H9 (cell line): ENCODE measurements at regions not wholly inside any gene's neighbourhood (a gene's known extent, or its start where the extent isn't known, plus 50 kb on each side); places are given as distances from the start of the nearest gene placed in this dataset.

Experiments
- DNase-seq: peaks from one replicate; pipeline ENCODE4 v3.0.0-alpha.2; 2017
- H2AFZ ChIP-seq: one replicate; pipeline ENCODE4 v1.6.1; 2013; ENCODE audit warnings: mild to moderate bottlenecking, low read length, control low read depth, moderate library complexity
- H2AK5ac ChIP-seq: 2 replicates; pipeline ENCODE4 v1.6.1; 2013; ENCODE audit warnings: low read length, control low read depth, mixed read lengths; ENCODE audit not compliant: insufficient read length
- H2BK120ac ChIP-seq: one replicate; pipeline ENCODE4 v1.6.1; 2013; ENCODE audit warnings: low read depth, mild to moderate bottlenecking, low read length, control low read depth, inconsistent platforms; ENCODE audit not compliant: poor library complexity, severe bottlenecking
- H2BK12ac ChIP-seq: 2 replicates; pipeline ENCODE4 v1.6.1; 2013; ENCODE audit warnings: low read length, control low read depth, mixed read lengths, low read depth; ENCODE audit not compliant: insufficient read length
- H2BK15ac ChIP-seq: 2 replicates; pipeline ENCODE4 v1.6.1; 2013; ENCODE audit warnings: low read depth, low read length, control low read depth
- H2BK20ac ChIP-seq: one replicate; pipeline ENCODE4 v1.6.1; 2013; ENCODE audit warnings: low read depth, mild to moderate bottlenecking, low read length, control low read depth, inconsistent platforms; ENCODE audit not compliant: poor library complexity, severe bottlenecking
- H2BK5ac ChIP-seq: 2 replicates; pipeline ENCODE4 v1.6.1; 2013; ENCODE audit warnings: low read length, control low read depth, mixed read lengths; ENCODE audit not compliant: insufficient read length
- H3K14ac ChIP-seq: 2 replicates; pipeline ENCODE4 v1.6.1; 2013; ENCODE audit warnings: low read length, control low read depth; ENCODE audit not compliant: insufficient read depth
- H3K18ac ChIP-seq: 2 replicates; pipeline ENCODE4 v1.6.1; 2013; ENCODE audit warnings: low read depth, mild to moderate bottlenecking, mixed read lengths, low read length, control low read depth; ENCODE audit not compliant: insufficient read length
- H3K23ac ChIP-seq: 2 replicates; pipeline ENCODE4 v1.6.1; 2013; ENCODE audit warnings: low read length, control low read depth, mixed read lengths, low read depth; ENCODE audit not compliant: insufficient read length
- H3K23me2 ChIP-seq: 2 replicates; pipeline ENCODE4 v1.6.1; 2013; ENCODE audit warnings: low read depth, mild to moderate bottlenecking, mixed read lengths, low read length, control low read depth; ENCODE audit not compliant: insufficient read length, poor library complexity, severe bottlenecking
- H3K27ac ChIP-seq: 2 replicates; pipeline ENCODE4 v1.5.1; 2013; ENCODE audit warnings: low read length, control low read depth, mixed read lengths, low read depth; ENCODE audit not compliant: insufficient read length
- H3K27me3 ChIP-seq: 2 replicates; pipeline ENCODE4 v1.6.1; 2013; ENCODE audit warnings: low read length, control low read depth, inconsistent platforms; ENCODE audit not compliant: insufficient read depth
- H3K4ac ChIP-seq: 2 replicates; pipeline ENCODE4 v1.6.1; 2013; ENCODE audit warnings: low read depth, mild to moderate bottlenecking, control low read depth, inconsistent platforms, low read length, moderate library complexity
- H3K4me1 ChIP-seq: 2 replicates; pipeline ENCODE4 v1.6.1; 2013; ENCODE audit warnings: low read length, control low read depth, inconsistent platforms; ENCODE audit not compliant: insufficient read depth
- H3K4me2 ChIP-seq: 2 replicates; pipeline ENCODE4 v1.6.1; 2013; ENCODE audit warnings: low read length, control low read depth, mixed read lengths; ENCODE audit not compliant: insufficient read length, insufficient read depth
- H3K56ac ChIP-seq: 2 replicates; pipeline ENCODE4 v1.6.1; 2013; ENCODE audit warnings: low read depth, mild to moderate bottlenecking, mixed read lengths, low read length, control low read depth; ENCODE audit not compliant: insufficient read length
- H3K79me1 ChIP-seq: 2 replicates; pipeline ENCODE4 v1.6.1; 2013; ENCODE audit warnings: low read depth, mild to moderate bottlenecking, moderate library complexity, low read length, control low read depth, inconsistent platforms; ENCODE audit not compliant: insufficient read depth, poor library complexity, severe bottlenecking
- H3K79me2 ChIP-seq: 2 replicates; pipeline ENCODE4 v1.6.1; 2013; ENCODE audit warnings: low read length, control low read depth, inconsistent platforms; ENCODE audit not compliant: insufficient read depth
- H3K9ac ChIP-seq: 2 replicates; pipeline ENCODE4 v1.6.1; 2013; ENCODE audit warnings: low read length, control low read depth, mixed read lengths; ENCODE audit not compliant: insufficient read length; ENCODE audit errors: extremely low read depth
- H3K9me3 ChIP-seq: one replicate; pipeline ENCODE4 v1.6.1; 2013; ENCODE audit warnings: low read depth, low read length, inconsistent platforms; ENCODE audit not compliant: control insufficient read depth
- H3T11ph ChIP-seq: one replicate; pipeline ENCODE4 v1.6.1; 2013; ENCODE audit warnings: mild to moderate bottlenecking, low read length, control low read depth, inconsistent platforms
- H4K20me1 ChIP-seq: one replicate; pipeline ENCODE4 v1.6.1; 2013; ENCODE audit not compliant: control insufficient read depth, insufficient read length, insufficient read depth
- H4K5ac ChIP-seq: 2 replicates; pipeline ENCODE4 v1.6.1; 2013; ENCODE audit warnings: low read depth, mild to moderate bottlenecking, mixed read lengths, low read length, control low read depth; ENCODE audit not compliant: insufficient read length
- H4K8ac ChIP-seq: replicated peaks from 2 replicates; pipeline ENCODE4 v1.6.1; 2013; ENCODE audit warnings: low read length, control low read depth, mixed read lengths, low read depth; ENCODE audit not compliant: insufficient read length
- H4K91ac ChIP-seq: 2 replicates; pipeline ENCODE4 v1.6.1; 2013; ENCODE audit warnings: low read depth, mild to moderate bottlenecking, moderate library complexity, mixed read lengths, low read length, control low read depth; ENCODE audit not compliant: insufficient read length
- H3K27ac Mint-ChIP-seq, 3 experiments: 2 replicates in 2 of 3; 3 replicates in 1 of 3; pipeline ENCODE4 v1.8.0; 2020 to 2021; ENCODE audit warnings: mixed read lengths in 3 of 3, mild to moderate bottlenecking in 1 of 3, moderate library complexity in 1 of 3
- H3K27me3 Mint-ChIP-seq: 2 replicates; pipeline ENCODE4 v1.8.0; 2021; ENCODE audit warnings: low read depth, mild to moderate bottlenecking, moderate library complexity, mixed read lengths
- H3K36me3 Mint-ChIP-seq, 3 experiments: 2 replicates in 2 of 3; 3 replicates in 1 of 3; pipeline ENCODE4 v1.8.0; 2020 to 2021; ENCODE audit warnings: low read depth in 3 of 3, mixed read lengths in 3 of 3; ENCODE audit not compliant: insufficient read depth in 1 of 3
- H3K4me1 Mint-ChIP-seq, 2 experiments: 2 replicates each; pipeline ENCODE4 v1.8.0; 2020; ENCODE audit warnings: mixed read lengths in 2 of 2
- H3K4me3 Mint-ChIP-seq, 2 experiments: 2 replicates in 1 of 2; 3 replicates in 1 of 2; pipeline ENCODE4 v1.8.0; 2020 to 2021; ENCODE audit warnings: mild to moderate bottlenecking in 2 of 2, mixed read lengths in 2 of 2, moderate library complexity in 1 of 2
- H3K9me3 Mint-ChIP-seq, 2 experiments: 2 replicates in 1 of 2; 3 replicates in 1 of 2; pipeline ENCODE4 v1.8.0; 2020; ENCODE audit warnings: mild to moderate bottlenecking in 2 of 2, mixed read lengths in 2 of 2, moderate library complexity in 1 of 2
- CTCF ChIP-seq: fragments of 200-600 bp; sonication (generic); conservative IDR thresholded peaks from 3 replicates; pipeline ENCODE4 v1.8.0; 2021; ENCODE audit warnings: antibody characterized with exemption, mild to moderate bottlenecking
- WGBS: extraction: QIAGEN DNeasy Blood & Tissue Kit; methylation state at CpG from one replicate; pipeline ENCODE4 v1.1.7; 2013; ENCODE audit warnings: missing lambda C conversion rate, low lambda C conversion rate, mixed read lengths; ENCODE audit not compliant: insufficient read length; ENCODE audit errors: extremely low coverage; 5-methylcytosine and 5-hydroxymethylcytosine counted together

- no peak overlapping the region for H3K4me3 Mint-ChIP-seq
- H3K4me1 ChIP-seq = peaks cover 7% of the 10 kb centered on the region; the same call in 1 of the 2 replicates
- H3T11ph ChIP-seq = no peak overlapping the region
- no peak overlapping the region for H4K5ac ChIP-seq
- H3K56ac ChIP-seq = no peak overlapping the region
- no peaks in the 10 kb centered on the region for H3K27me3 ChIP-seq
- no peak overlapping the region for H2BK15ac ChIP-seq
- H3K4ac ChIP-seq = no peak overlapping the region
- TF ChIP-seq CTCF = no peak
- no peak overlapping the region for H3K27ac ChIP-seq
- no peak overlapping the region for H4K8ac ChIP-seq
- no peak overlapping the region for H2AK5ac ChIP-seq
- no peaks in the 10 kb centered on the region for H4K20me1 ChIP-seq
- H3K18ac ChIP-seq = no peak overlapping the region
- H2BK120ac ChIP-seq = no peak overlapping the region
- peaks cover 3 to 19% (median 5%) of the 10 kb centered on the region in 3 experiments; a peak in 5 of 7 replicates for H3K36me3 Mint-ChIP-seq
- H3K79me1 ChIP-seq = no peaks in the 10 kb centered on the region
- peaks cover 23 to 32% of the 10 kb centered on the region in 2 experiments for H3K4me1 Mint-ChIP-seq
- H4K91ac ChIP-seq = no peak overlapping the region
- no peak overlapping the region for H2BK5ac ChIP-seq
- H2BK12ac ChIP-seq = no peak overlapping the region
- peaks cover 17 to 20% of the 10 kb centered on the region in 2 experiments for H3K9me3 Mint-ChIP-seq
- no peak overlapping the region for H3K9ac ChIP-seq
- no peak overlapping the region for H3K23ac ChIP-seq
- no peaks in the 10 kb centered on the region for H3K23me2 ChIP-seq
- H3K79me2 ChIP-seq = no peaks in the 10 kb centered on the region
- no peak for DNase-seq
- no peak overlapping the region for H3K4me2 ChIP-seq
- no peak overlapping the region for H3K14ac ChIP-seq
- no CpG with 5 or more reads among the region's 7 CpGs for WGBS
- 0 out of 2 replicates have a peak, but pooled peaks cover 1% of the 10 kb centered on the region for H3K27me3 Mint-ChIP-seq
- H3K27ac Mint-ChIP-seq = peak overlapping the region in 1 of 3 experiments; percentile 20; a peak in 1 of 7 replicates
- no peak overlapping the region for H2BK20ac ChIP-seq
- H2AFZ ChIP-seq = no peak overlapping the region
- H3K9me3 ChIP-seq = no peaks in the 10 kb centered on the region
Observed at GRCh38 chr18:3397031-3397750, 52.8 kb upstream of the TGIF1 start.
